GM23248 (cell line): ENCODE measurements at regions not wholly inside any gene's neighbourhood (a gene's known extent, or its start where the extent isn't known, plus 50 kb on each side); places are given as distances from the start of the nearest gene placed in this dataset.

ENCODE experiments used
- DNase-seq: peaks from one replicate; pipeline ENCODE4 v3.0.0-alpha.2; 2015
- H2AFZ ChIP-seq: fragments of 200-600 bp; sonication (generic); 2 replicates; pipeline ENCODE4 v1.6.1; 2016; ENCODE audit warnings: antibody characterized with exemption
- H3F3A ChIP-seq: fragments of 200-600 bp; sonication (generic); 2 replicates; pipeline ENCODE4 v1.6.1; 2016; ENCODE audit warnings: mild to moderate bottlenecking, antibody characterized with exemption, mixed run types; ENCODE audit not compliant: insufficient read depth
- H3K27ac ChIP-seq: fragments of 200-600 bp; sonication (generic); 2 replicates; pipeline ENCODE4 v1.5.1; 2016; ENCODE audit warnings: mild to moderate bottlenecking
- H3K27me3 ChIP-seq: fragments of 200-600 bp; sonication (generic); replicated peaks from 2 replicates; pipeline ENCODE4 v1.6.1; 2016; ENCODE audit warnings: mild to moderate bottlenecking; ENCODE audit not compliant: insufficient read depth
- H3K36me3 ChIP-seq: fragments of 200-600 bp; sonication (generic); 2 replicates; pipeline ENCODE4 v1.6.1; 2016; ENCODE audit warnings: low read depth, mild to moderate bottlenecking
- H3K4me1 ChIP-seq: fragments of 200-600 bp; sonication (generic); 2 replicates; pipeline ENCODE4 v1.6.1; 2016; ENCODE audit warnings: mild to moderate bottlenecking; ENCODE audit not compliant: insufficient read depth
- H3K4me2 ChIP-seq: fragments of 200-600 bp; sonication (generic); one replicate; pipeline ENCODE4 v1.6.1; 2016; ENCODE audit warnings: mild to moderate bottlenecking; ENCODE audit not compliant: unreplicated experiment
- H3K4me3 ChIP-seq: fragments of 200-600 bp; sonication (generic); 2 replicates; pipeline ENCODE4 v1.5.1; 2016; ENCODE audit warnings: mild to moderate bottlenecking
- H3K79me2 ChIP-seq: fragments of 200-600 bp; sonication (generic); 2 replicates; pipeline ENCODE4 v1.6.1; 2016; ENCODE audit warnings: mild to moderate bottlenecking; ENCODE audit not compliant: insufficient read depth
- H3K9ac ChIP-seq: fragments of 200-600 bp; sonication (generic); 2 replicates; pipeline ENCODE4 v1.6.1; 2016; ENCODE audit warnings: mild to moderate bottlenecking
- H3K9me2 ChIP-seq: fragments of 200-600 bp; sonication (generic); 2 replicates; pipeline ENCODE4 v1.6.1; 2016; ENCODE audit warnings: mixed run types, mild to moderate bottlenecking, moderate library complexity; ENCODE audit not compliant: insufficient read depth
- H3K9me3 ChIP-seq: fragments of 200-600 bp; sonication (generic); one replicate; pipeline ENCODE4 v1.6.1; 2017; ENCODE audit warnings: low read depth
- H4K20me1 ChIP-seq: fragments of 200-600 bp; sonication (generic); 2 replicates; pipeline ENCODE4 v1.6.0; 2016; ENCODE audit not compliant: insufficient read depth
- EZH2 ChIP-seq: fragments of 200-600 bp; sonication (generic); IDR thresholded peaks from 2 replicates; pipeline ENCODE4 v1.6.1; 2018; ENCODE audit warnings: antibody characterized with exemption, mild to moderate bottlenecking; ENCODE audit not compliant: insufficient read depth, poor library complexity, severe bottlenecking
- EZH2phosphoT487 ChIP-seq: fragments of 200-600 bp; sonication (generic); IDR thresholded peaks from 2 replicates; pipeline ENCODE4 v1.6.1; 2018; ENCODE audit warnings: antibody characterized with exemption, moderate library complexity, mild to moderate bottlenecking, low read depth; ENCODE audit not compliant: insufficient read depth
- WGBS, 2 experiments: methylation state at CpG; one replicate each; pipeline ENCODE4 v1.1.6; 2015 to 2017; ENCODE audit warnings: low lambda C conversion rate in 2 of 2, low coverage in 1 of 2; ENCODE audit errors: missing lambda C conversion rate in 2 of 2; 5-methylcytosine and 5-hydroxymethylcytosine counted together
- in situ Hi-C: fragments of 300-500 bp; cut with MboI; formaldehyde crosslinking; loops from 2 replicates; pipeline ENCODE4 v1.15.0; 2020

DNA sequence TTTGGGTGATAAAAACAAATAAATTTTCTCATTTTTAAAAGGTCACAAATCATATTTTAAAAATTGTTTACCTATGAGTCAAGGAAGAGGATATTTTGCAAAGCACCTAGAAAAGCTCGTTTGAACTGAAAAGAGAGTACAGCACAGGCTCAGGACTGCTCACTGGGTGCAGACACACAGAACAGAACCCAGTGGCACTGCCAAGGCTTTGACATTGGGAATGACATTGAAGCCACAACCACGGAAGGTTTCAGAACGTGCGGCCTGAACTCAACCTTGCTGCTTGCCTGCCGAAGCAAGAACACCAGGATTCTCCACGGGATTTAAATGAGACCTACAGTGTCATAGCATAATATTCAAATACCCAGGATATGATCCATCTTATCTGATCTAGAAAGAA is 597.1 kb upstream of the B3GAT1 start:
- no peaks in the 10 kb centered on the region for H3K4me1 ChIP-seq

DNA sequence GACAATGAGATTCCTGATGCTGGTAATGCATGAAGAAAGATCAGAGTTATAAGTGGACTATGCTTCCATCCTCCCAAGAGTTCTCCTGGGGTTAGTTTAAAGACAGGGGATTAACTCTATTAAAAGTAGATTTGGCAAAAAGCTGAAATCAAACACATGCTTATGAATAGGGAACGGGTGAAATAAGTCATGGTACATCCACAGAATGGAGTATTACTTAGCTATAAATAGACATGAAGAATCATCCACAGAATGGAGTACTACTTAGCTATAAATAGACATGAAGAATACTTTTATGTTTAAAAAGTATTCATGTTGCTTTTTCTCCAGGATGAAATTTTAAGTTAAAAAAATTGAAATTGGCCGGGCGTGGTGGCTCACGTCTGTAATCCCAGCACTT is 596.4 kb upstream of the B3GAT1 start:
- Histone ChIP-seq H3K36me3 (no peaks in the 10 kb centered on the region), H3K27me3 (no peaks in the 10 kb centered on the region), H4K20me1 (no peaks in the 10 kb centered on the region), H3K4me3 (no peak overlapping the region), H3K9ac (no peak overlapping the region), H3K79me2 (no peaks in the 10 kb centered on the region), H3F3A (no peaks in the 10 kb centered on the region), H3K9me3 (no peaks in the 10 kb centered on the region), H3K9me2 (no peaks in the 10 kb centered on the region), H2AFZ (no peak overlapping the region), H3K4me2 (no peak overlapping the region), H3K4me1 (no peaks in the 10 kb centered on the region), H3K27ac (no peak overlapping the region)
- TF ChIP-seq EZH2phosphoT487 (no peak), EZH2 (no peak)
- in situ Hi-C loops = no loop called here
- 38% methylated on average over 4 of the region's 4 CpGs for WGBS, 2 experiments
- DNase-seq = no peak

More for the DNA sequence above, 597.1 kb upstream of the B3GAT1 start:
- Histone ChIP-seq H2AFZ (no peak overlapping the region), H3K9me2 (no peaks in the 10 kb centered on the region), H3K79me2 (no peaks in the 10 kb centered on the region), H3K36me3 (no peaks in the 10 kb centered on the region), H3K4me2 (no peak overlapping the region), H4K20me1 (no peaks in the 10 kb centered on the region), H3K4me3 (no peak overlapping the region), H3K9me3 (no peaks in the 10 kb centered on the region), H3K9ac (no peak overlapping the region), H3K27me3 (no peaks in the 10 kb centered on the region), H3F3A (no peaks in the 10 kb centered on the region), H3K27ac (no peak overlapping the region)
- DNase-seq = no peak
- WGBS, 2 experiments = 31 to 32% methylated on average over 6 of the region's 6 CpGs
- in situ Hi-C loops = no loop called here
- no peak for TF ChIP-seq EZH2
- no peak for TF ChIP-seq EZH2phosphoT487

DNA sequence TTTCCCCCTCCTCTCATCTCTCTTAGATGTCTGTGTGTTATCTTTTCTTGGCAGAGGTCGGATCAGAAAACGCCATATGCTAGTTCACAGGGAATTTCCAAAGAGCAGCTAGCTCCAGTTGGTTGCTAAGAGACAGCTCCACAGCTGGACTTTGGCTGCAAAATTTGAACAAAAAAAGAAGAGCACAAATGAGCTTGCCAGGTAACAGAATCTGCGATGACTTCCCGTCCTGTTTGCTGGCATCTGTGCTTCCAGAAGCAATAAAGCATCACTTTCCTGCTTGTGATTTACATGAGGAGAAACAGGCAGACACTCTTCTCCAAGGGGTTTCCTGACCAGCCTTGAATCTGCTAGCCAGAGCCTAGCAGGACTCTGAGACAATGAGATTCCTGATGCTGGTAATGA is 596.0 kb upstream of the B3GAT1 start:
- no peak for DNase-seq
- H3K4me2 ChIP-seq = no peak overlapping the region
- H3K9ac ChIP-seq = no peak overlapping the region
- H3K79me2 ChIP-seq = no peaks in the 10 kb centered on the region
- TF ChIP-seq EZH2 = no peak
- no peak for TF ChIP-seq EZH2phosphoT487
- WGBS, 2 experiments = 1 to 2% methylated on average over 4 of the region's 4 CpGs
- no peaks in the 10 kb centered on the region for H4K20me1 ChIP-seq
- H3K9me2 ChIP-seq = no peaks in the 10 kb centered on the region
- H3K27me3 ChIP-seq = no peaks in the 10 kb centered on the region
- no peaks in the 10 kb centered on the region for H3F3A ChIP-seq
- no peaks in the 10 kb centered on the region for H3K4me1 ChIP-seq
- in situ Hi-C loops = no loop called here
- no peak overlapping the region for H2AFZ ChIP-seq
- no peak overlapping the region for H3K27ac ChIP-seq
- H3K36me3 ChIP-seq = no peaks in the 10 kb centered on the region
- no peak overlapping the region for H3K4me3 ChIP-seq
- no peaks in the 10 kb centered on the region for H3K9me3 ChIP-seq

DNA sequence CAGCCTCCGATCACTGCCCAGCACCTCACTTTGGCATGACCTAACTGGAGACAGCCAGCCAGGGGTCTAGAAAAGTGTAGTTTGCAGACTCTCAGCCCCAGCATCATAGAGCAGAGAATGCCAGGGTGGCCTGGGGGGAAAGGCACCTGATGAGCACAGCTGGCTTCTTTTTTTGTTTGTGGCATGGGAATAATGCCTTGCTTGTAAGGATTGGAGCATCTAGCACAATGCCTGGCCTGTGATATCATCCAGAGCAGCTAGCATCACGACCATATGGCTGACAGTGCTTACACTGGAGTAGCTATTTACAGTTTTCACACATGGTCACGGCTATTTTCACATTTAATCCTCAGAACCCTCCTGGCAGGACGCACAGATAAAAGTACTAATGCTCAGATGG is 594.8 kb upstream of the B3GAT1 start:
- H3K9me3 ChIP-seq = no peaks in the 10 kb centered on the region
- no peak overlapping the region for H2AFZ ChIP-seq
- no peaks in the 10 kb centered on the region for H3K4me1 ChIP-seq
- no peaks in the 10 kb centered on the region for H3K27me3 ChIP-seq
- TF ChIP-seq EZH2 (no peak), EZH2phosphoT487 (no peak)
- H3K36me3 ChIP-seq = no peaks in the 10 kb centered on the region
- in situ Hi-C loops = no loop called here
- H3K9ac ChIP-seq = no peak overlapping the region
- no peak overlapping the region for H3K27ac ChIP-seq
- no peaks in the 10 kb centered on the region for H3K79me2 ChIP-seq
- H3K4me2 ChIP-seq = no peak overlapping the region
- 10 to 11% methylated on average over 4 of the region's 4 CpGs for WGBS, 2 experiments
- H3F3A ChIP-seq = no peaks in the 10 kb centered on the region
- no peaks in the 10 kb centered on the region for H3K9me2 ChIP-seq
- DNase-seq = no peak
- no peaks in the 10 kb centered on the region for H4K20me1 ChIP-seq
- no peak overlapping the region for H3K4me3 ChIP-seq

DNA sequence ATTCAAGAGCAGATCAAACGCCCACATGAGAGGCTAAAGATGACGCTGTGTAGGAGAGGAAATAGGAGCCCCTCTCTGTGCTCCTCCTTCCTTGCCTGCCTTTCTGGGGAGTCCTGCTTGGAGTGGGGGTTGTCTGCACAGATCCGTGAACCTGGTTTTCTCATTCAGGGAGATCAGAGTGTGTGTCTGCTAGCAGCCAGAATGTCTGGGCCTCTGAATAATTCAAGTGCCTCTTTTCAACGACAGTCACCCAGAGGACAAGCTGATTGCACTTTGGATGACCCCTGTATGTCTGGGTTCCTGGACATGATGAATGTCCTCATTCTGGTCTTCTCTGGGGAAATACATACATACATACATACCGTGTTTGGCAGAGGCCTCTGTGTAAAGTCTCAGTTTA is 592.5 kb upstream of the B3GAT1 start:
- H3K27ac ChIP-seq = no peak overlapping the region
- TF ChIP-seq EZH2 (no peak), EZH2phosphoT487 (no peak)

More for the DNA sequence above, 592.5 kb upstream of the B3GAT1 start:
- no peaks in the 10 kb centered on the region for H3K27me3 ChIP-seq
- H3F3A ChIP-seq = no peaks in the 10 kb centered on the region
- H3K36me3 ChIP-seq = no peaks in the 10 kb centered on the region
- H3K9ac ChIP-seq = no peak overlapping the region
- in situ Hi-C loops = no loop called here
- no peaks in the 10 kb centered on the region for H4K20me1 ChIP-seq
- H3K9me3 ChIP-seq = no peaks in the 10 kb centered on the region
- H2AFZ ChIP-seq = no peak overlapping the region
- no peaks in the 10 kb centered on the region for H3K4me1 ChIP-seq
- H3K4me2 ChIP-seq = no peak overlapping the region
- no peaks in the 10 kb centered on the region for H3K9me2 ChIP-seq
- no peak overlapping the region for H3K4me3 ChIP-seq
- DNase-seq = no peak
- no peaks in the 10 kb centered on the region for H3K79me2 ChIP-seq
- 19 to 21% methylated on average over 5 of the region's 5 CpGs for WGBS, 2 experiments
